SK-N-SH (cell line): ENCODE measurements at regions not wholly inside any gene's neighbourhood (a gene's known extent, or its start where the extent isn't known, plus 50 kb on each side); places are given as distances from the start of the nearest gene placed in this dataset.

Experiments used
- MEF2A ChIP-seq: IDR thresholded peaks from 2 replicates; pipeline ENCODE4 v1.4.0; 2012; ENCODE audit warnings: low read depth, borderline replicate concordance
- NFIC ChIP-seq: IDR thresholded peaks from 2 replicates; pipeline ENCODE4 v1.4.0; 2012; ENCODE audit warnings: borderline replicate concordance
- NRF1 ChIP-seq: IDR thresholded peaks from 2 replicates; pipeline ENCODE4 v1.6.1; 2012; ENCODE audit warnings: low read depth, mild to moderate bottlenecking, low read length
- POLR2AphosphoS5 ChIP-seq: IDR thresholded peaks from 2 replicates; pipeline ENCODE4 v1.6.1; 2012; ENCODE audit warnings: low read depth, low read length
- RXRA ChIP-seq: IDR thresholded peaks from 2 replicates; pipeline ENCODE4 v1.4.0; 2012; ENCODE audit warnings: low read depth, mild to moderate bottlenecking, borderline replicate concordance
- SIN3A ChIP-seq: IDR thresholded peaks from 2 replicates; pipeline ENCODE4 v1.6.1; 2012; ENCODE audit warnings: low read depth, mild to moderate bottlenecking, low read length, moderate library complexity, borderline replicate concordance
- TAF1 ChIP-seq: IDR thresholded peaks from 2 replicates; pipeline ENCODE4 v1.6.1; 2012; ENCODE audit warnings: low read depth, mild to moderate bottlenecking, low read length, moderate library complexity, borderline replicate concordance
- YY1 ChIP-seq: IDR thresholded peaks from 2 replicates; pipeline ENCODE4 v1.4.0; 2012; ENCODE audit warnings: low read depth, mild to moderate bottlenecking
- TF ChIP-seq, protein P1 (sequence below): fragments of 200-600 bp; sonication (generic); IDR thresholded peaks from 2 replicates; pipeline ENCODE4 v1.6.1; 2017; ENCODE audit warnings: antibody characterized with exemption, mild to moderate bottlenecking, moderate library complexity
- TF ChIP-seq, protein P2 (sequence below): IDR thresholded peaks from 2 replicates; pipeline ENCODE4 v1.6.1; 2012; ENCODE audit warnings: mild to moderate bottlenecking, low read depth, low read length, moderate library complexity
- TF ChIP-seq, protein P3 (sequence below): IDR thresholded peaks from 2 replicates; pipeline ENCODE4; 2012
- TF ChIP-seq, protein P4 (sequence below): IDR thresholded peaks from 2 replicates; pipeline ENCODE4 v1.4.0; 2012; ENCODE audit warnings: low read depth, borderline replicate concordance

DNA sequence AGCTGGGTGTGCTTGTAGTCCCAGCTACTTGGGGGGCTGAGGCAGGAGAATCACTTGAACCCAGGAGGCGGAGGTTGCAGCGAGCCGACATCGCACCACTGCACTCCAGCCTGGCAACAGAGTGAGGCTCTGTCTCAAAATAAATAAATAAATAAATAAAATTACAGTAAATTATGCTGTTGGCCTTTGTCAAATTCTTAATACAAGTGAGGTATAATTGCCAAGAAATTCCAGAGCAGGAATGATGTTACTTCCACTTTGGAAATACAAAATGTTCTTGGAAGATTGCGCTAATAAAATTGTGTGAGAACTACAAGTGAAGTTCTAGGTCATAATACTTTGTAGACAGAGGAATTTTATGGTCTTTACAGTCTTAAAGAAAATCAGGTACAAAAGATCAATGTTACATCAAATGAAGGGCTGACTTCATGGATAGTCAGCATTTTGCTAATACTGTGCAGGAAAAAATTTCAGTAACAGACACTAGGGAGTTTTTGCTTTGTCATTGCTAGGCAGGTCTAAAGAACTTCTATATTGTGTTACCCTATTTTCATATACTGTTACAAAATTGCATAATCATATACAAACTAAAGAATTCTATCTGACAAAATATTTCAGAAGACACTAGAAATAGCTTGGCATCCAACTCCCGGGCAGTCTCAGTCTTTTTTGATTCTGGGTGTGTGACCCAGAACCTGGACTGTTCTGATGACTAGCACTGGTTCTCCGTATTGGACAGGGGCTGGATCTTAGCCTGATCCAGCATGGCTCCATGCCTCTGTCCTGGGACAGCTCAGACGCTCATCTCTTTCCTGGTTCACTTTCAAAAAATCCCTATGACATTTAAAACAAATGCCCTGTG lies 76.0 kb upstream of the STK17B start:
- no peak for TF ChIP-seq YY1
- TF ChIP-seq, protein P1, sequence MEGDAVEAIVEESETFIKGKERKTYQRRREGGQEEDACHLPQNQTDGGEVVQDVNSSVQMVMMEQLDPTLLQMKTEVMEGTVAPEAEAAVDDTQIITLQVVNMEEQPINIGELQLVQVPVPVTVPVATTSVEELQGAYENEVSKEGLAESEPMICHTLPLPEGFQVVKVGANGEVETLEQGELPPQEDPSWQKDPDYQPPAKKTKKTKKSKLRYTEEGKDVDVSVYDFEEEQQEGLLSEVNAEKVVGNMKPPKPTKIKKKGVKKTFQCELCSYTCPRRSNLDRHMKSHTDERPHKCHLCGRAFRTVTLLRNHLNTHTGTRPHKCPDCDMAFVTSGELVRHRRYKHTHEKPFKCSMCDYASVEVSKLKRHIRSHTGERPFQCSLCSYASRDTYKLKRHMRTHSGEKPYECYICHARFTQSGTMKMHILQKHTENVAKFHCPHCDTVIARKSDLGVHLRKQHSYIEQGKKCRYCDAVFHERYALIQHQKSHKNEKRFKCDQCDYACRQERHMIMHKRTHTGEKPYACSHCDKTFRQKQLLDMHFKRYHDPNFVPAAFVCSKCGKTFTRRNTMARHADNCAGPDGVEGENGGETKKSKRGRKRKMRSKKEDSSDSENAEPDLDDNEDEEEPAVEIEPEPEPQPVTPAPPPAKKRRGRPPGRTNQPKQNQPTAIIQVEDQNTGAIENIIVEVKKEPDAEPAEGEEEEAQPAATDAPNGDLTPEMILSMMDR, result no peak
- TF ChIP-seq SIN3A, result no peak
- no peak for TF ChIP-seq NRF1
- no peak for TF ChIP-seq NFIC
- TF ChIP-seq MEF2A, result no peak
- TF ChIP-seq, protein P2, sequence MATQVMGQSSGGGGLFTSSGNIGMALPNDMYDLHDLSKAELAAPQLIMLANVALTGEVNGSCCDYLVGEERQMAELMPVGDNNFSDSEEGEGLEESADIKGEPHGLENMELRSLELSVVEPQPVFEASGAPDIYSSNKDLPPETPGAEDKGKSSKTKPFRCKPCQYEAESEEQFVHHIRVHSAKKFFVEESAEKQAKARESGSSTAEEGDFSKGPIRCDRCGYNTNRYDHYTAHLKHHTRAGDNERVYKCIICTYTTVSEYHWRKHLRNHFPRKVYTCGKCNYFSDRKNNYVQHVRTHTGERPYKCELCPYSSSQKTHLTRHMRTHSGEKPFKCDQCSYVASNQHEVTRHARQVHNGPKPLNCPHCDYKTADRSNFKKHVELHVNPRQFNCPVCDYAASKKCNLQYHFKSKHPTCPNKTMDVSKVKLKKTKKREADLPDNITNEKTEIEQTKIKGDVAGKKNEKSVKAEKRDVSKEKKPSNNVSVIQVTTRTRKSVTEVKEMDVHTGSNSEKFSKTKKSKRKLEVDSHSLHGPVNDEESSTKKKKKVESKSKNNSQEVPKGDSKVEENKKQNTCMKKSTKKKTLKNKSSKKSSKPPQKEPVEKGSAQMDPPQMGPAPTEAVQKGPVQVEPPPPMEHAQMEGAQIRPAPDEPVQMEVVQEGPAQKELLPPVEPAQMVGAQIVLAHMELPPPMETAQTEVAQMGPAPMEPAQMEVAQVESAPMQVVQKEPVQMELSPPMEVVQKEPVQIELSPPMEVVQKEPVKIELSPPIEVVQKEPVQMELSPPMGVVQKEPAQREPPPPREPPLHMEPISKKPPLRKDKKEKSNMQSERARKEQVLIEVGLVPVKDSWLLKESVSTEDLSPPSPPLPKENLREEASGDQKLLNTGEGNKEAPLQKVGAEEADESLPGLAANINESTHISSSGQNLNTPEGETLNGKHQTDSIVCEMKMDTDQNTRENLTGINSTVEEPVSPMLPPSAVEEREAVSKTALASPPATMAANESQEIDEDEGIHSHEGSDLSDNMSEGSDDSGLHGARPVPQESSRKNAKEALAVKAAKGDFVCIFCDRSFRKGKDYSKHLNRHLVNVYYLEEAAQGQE, result no peak
- no peak for TF ChIP-seq POLR2AphosphoS5
- TF ChIP-seq, protein P3, sequence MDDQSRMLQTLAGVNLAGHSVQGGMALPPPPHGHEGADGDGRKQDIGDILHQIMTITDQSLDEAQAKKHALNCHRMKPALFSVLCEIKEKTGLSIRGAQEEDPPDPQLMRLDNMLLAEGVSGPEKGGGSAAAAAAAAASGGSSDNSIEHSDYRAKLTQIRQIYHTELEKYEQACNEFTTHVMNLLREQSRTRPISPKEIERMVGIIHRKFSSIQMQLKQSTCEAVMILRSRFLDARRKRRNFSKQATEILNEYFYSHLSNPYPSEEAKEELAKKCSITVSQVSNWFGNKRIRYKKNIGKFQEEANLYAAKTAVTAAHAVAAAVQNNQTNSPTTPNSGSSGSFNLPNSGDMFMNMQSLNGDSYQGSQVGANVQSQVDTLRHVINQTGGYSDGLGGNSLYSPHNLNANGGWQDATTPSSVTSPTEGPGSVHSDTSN, result no peak
- TF ChIP-seq, protein P4, sequence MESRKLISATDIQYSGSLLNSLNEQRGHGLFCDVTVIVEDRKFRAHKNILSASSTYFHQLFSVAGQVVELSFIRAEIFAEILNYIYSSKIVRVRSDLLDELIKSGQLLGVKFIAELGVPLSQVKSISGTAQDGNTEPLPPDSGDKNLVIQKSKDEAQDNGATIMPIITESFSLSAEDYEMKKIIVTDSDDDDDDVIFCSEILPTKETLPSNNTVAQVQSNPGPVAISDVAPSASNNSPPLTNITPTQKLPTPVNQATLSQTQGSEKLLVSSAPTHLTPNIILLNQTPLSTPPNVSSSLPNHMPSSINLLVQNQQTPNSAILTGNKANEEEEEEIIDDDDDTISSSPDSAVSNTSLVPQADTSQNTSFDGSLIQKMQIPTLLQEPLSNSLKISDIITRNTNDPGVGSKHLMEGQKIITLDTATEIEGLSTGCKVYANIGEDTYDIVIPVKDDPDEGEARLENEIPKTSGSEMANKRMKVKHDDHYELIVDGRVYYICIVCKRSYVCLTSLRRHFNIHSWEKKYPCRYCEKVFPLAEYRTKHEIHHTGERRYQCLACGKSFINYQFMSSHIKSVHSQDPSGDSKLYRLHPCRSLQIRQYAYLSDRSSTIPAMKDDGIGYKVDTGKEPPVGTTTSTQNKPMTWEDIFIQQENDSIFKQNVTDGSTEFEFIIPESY, result no peak
- no peak for TF ChIP-seq RXRA
- TF ChIP-seq TAF1, result no peak
